ENCODE measurements at regions not wholly inside any gene's neighbourhood (a gene's known extent, or its start where the extent isn't known, plus 50 kb on each side); places are given as distances from the start of the nearest gene placed in this dataset.

GRCh38 chr14:71686677-71687076 lies 245.6 kb upstream of the RGS6 start:
- Histone ChIP-seq H2AFZ (ENCODE audit: low read depth, low read length, severe bottlenecking) (no peak overlapping the region), H4K20me1 (ENCODE audit: low read depth, low read length) (no peaks in the 10 kb centered on the region), H3F3A (ENCODE audit: insufficient read depth) (no peaks in the 10 kb centered on the region), H3K79me2 (ENCODE audit: insufficient read depth, low read length) (no peaks in the 10 kb centered on the region), H3K4me3 (ENCODE audit: insufficient read depth, low read length, poor library complexity, severe bottlenecking) (no peak overlapping the region), H3K9me2 (replicated peaks; ENCODE audit: insufficient read depth, low read length) (no peaks in the 10 kb centered on the region), H3K9me3 (ENCODE audit: insufficient read depth, low read length) (no peaks in the 10 kb centered on the region), H3K9ac (ENCODE audit: low read length) (no peak overlapping the region), H3K36me3 (ENCODE audit: low read length) (no peaks in the 10 kb centered on the region), H3K27ac (ENCODE audit: low read depth, low read length) (no peak overlapping the region), H3K27me3 (ENCODE audit: low read length) (no peaks in the 10 kb centered on the region), H3K4me2 (ENCODE audit: low read depth, low read length, poor library complexity, severe bottlenecking) (no peak overlapping the region)
- TF ChIP-seq EZH2phosphoT487 (conservative IDR thresholded peaks at IDR 0.05; ENCODE audit: low read length) (no peak), CTCF (IDR thresholded peaks at IDR 0.05; ENCODE audit: insufficient read depth, low read length, poor library complexity, severe bottlenecking) (no peak)

GRCh38 chr14:71687166-71687831 lies 244.9 kb upstream of the RGS6 start:
- TF ChIP-seq CTCF (IDR thresholded peaks at IDR 0.05; ENCODE audit: insufficient read depth, low read length, poor library complexity, severe bottlenecking) (no peak), EZH2phosphoT487 (conservative IDR thresholded peaks at IDR 0.05; ENCODE audit: low read length) (no peak)
- no peaks in the 10 kb centered on the region for H3K9me2 ChIP-seq (replicated peaks; ENCODE audit: insufficient read depth, low read length)
- H3K79me2 ChIP-seq (ENCODE audit: insufficient read depth, low read length), result no peaks in the 10 kb centered on the region
- H3K4me3 ChIP-seq (ENCODE audit: insufficient read depth, low read length, poor library complexity, severe bottlenecking), result no peak overlapping the region
- H3F3A ChIP-seq (ENCODE audit: insufficient read depth), result no peaks in the 10 kb centered on the region
- H3K9ac ChIP-seq (ENCODE audit: low read length), result no peak overlapping the region
- H4K20me1 ChIP-seq (ENCODE audit: low read depth, low read length), result no peaks in the 10 kb centered on the region
- no peaks in the 10 kb centered on the region for H3K9me3 ChIP-seq (ENCODE audit: insufficient read depth, low read length)
- no peaks in the 10 kb centered on the region for H3K36me3 ChIP-seq (ENCODE audit: low read length)
- H3K4me2 ChIP-seq (ENCODE audit: low read depth, low read length, poor library complexity, severe bottlenecking), result no peak overlapping the region
- H2AFZ ChIP-seq (ENCODE audit: low read depth, low read length, severe bottlenecking), result no peak overlapping the region
- no peaks in the 10 kb centered on the region for H3K27me3 ChIP-seq (ENCODE audit: low read length)
- H3K27ac ChIP-seq (ENCODE audit: low read depth, low read length), result no peak overlapping the region

- Histone ChIP-seq H3K36me3 (ENCODE audit: low read length) (no peaks in the 10 kb centered on the region), H3K27ac (ENCODE audit: low read depth, low read length) (no peak overlapping the region), H3K9me2 (replicated peaks; ENCODE audit: insufficient read depth, low read length) (no peaks in the 10 kb centered on the region), H2AFZ (ENCODE audit: low read depth, low read length, severe bottlenecking) (no peak overlapping the region), H3K4me3 (ENCODE audit: insufficient read depth, low read length, poor library complexity, severe bottlenecking) (no peak overlapping the region), H3K4me2 (ENCODE audit: low read depth, low read length, poor library complexity, severe bottlenecking) (no peak overlapping the region), H3K27me3 (ENCODE audit: low read length) (no peaks in the 10 kb centered on the region), H3F3A (ENCODE audit: insufficient read depth) (no peaks in the 10 kb centered on the region), H3K79me2 (ENCODE audit: insufficient read depth, low read length) (no peaks in the 10 kb centered on the region), H3K9ac (ENCODE audit: low read length) (no peak overlapping the region), H4K20me1 (ENCODE audit: low read depth, low read length) (no peaks in the 10 kb centered on the region), H3K9me3 (ENCODE audit: insufficient read depth, low read length) (no peaks in the 10 kb centered on the region)
- TF ChIP-seq CTCF (IDR thresholded peaks at IDR 0.05; ENCODE audit: insufficient read depth, low read length, poor library complexity, severe bottlenecking) (no peak), EZH2phosphoT487 (conservative IDR thresholded peaks at IDR 0.05; ENCODE audit: low read length) (no peak)
These were observed 243.7 kb upstream of the RGS6 start for GRCh38 chr14:71688576-71688975.

Data from SU-DHL-6 (cell line).